ENCODE measurements at regions not wholly inside any gene's neighbourhood (a gene's known extent, or its start where the extent isn't known, plus 50 kb on each side); places are given as distances from the start of the nearest gene placed in this dataset.
"Not testable (repeated sequence)": the region's sequence is repeated elsewhere in the genome, so short reads cannot be mapped to it uniquely, and the experiment has no call there.

DNA sequence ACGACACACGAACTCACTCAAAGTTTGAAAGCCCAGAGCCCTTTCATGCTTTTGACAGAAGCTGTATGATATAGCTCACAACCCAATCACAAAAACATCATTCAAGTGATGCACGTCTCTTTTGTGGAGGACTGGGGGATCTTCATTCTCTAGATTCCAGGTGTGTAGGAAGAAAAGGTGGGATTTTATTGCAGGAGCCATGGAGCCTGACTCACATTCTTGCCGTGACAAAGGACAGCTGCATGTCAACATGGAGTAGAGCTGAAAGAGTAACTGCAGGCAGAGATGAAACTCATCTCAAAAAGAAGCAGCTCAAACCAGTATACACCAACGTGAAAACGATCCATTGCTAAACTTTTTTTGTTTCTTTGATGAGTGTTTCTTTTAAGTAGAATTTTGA lies 50.9 kb upstream of the PDE1A start:
- no peak for ATAC-seq
- DNase-seq (ENCODE audit: low spot score), result no peak
- intact Hi-C loops (cut with DNase I), result no loop called here

DNA sequence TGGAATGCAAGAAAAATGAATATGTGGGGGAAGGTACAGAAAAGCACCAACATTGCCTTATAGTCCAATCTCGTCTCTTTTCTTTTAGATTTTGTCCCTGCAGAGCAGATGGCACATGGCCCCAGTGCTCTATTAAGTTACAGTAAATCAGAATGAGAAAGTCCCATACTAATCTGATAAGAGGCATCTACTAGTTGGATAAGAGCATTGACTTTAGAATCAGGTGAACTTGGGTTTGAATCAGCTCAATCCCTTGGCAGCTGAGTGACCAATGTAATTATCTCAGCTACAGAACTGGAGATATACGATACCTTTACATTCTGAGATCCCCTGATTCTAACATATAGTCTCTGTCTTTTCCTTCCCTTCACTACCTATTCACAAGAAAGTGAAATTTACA lies 54.8 kb upstream of the PDE1A start:
- ATAC-seq (no peak), DNase-seq (ENCODE audit: low spot score) (no peak)
- intact Hi-C loops (cut with DNase I), result no loop called here

DNA sequence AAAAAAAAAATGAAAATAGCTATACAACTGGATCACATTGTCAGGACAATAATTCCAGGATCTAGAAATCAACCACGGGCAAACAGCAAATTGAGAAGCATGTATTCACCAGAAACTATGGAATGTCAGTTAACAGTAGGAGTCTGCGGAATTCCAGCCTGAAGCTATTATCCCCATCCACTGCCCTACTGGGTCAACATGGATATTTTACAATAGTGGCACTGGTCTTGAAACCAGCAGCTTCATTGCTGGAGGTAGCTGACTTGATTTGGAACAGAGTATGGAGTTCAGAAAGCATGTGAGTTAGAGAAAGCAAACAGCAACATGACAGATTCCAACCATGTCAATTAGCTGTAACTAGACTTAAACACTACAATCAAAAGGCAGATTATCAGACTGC lies 55.7 kb upstream of the PDE1A start:
- ATAC-seq (no peak), DNase-seq (ENCODE audit: low spot score) (no peak)
- intact Hi-C loops (cut with DNase I), result no loop called here

DNA sequence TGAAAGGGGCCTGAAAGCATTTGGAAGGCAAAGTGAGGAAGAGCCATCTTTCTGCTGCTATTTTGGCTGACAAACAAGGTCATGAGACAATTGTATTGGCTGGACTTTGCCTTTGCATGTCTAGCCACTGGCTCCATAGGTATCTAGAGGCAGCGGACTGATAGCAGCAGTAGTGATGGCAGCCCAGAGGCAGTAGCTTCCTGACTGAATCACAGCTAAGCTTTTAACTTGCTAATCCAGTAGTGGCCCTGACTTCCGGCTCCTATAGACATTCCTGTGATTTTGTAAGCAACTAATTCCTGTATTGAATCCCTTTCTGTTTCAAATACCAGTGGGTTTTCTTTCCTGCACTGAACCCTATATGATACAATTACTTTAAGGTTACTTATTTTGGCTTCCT lies 69.8 kb upstream of the PDE1A start:
- ATAC-seq (no peak), DNase-seq (ENCODE audit: low spot score) (no peak)
- intact Hi-C loops (cut with DNase I), result no loop called here

DNA sequence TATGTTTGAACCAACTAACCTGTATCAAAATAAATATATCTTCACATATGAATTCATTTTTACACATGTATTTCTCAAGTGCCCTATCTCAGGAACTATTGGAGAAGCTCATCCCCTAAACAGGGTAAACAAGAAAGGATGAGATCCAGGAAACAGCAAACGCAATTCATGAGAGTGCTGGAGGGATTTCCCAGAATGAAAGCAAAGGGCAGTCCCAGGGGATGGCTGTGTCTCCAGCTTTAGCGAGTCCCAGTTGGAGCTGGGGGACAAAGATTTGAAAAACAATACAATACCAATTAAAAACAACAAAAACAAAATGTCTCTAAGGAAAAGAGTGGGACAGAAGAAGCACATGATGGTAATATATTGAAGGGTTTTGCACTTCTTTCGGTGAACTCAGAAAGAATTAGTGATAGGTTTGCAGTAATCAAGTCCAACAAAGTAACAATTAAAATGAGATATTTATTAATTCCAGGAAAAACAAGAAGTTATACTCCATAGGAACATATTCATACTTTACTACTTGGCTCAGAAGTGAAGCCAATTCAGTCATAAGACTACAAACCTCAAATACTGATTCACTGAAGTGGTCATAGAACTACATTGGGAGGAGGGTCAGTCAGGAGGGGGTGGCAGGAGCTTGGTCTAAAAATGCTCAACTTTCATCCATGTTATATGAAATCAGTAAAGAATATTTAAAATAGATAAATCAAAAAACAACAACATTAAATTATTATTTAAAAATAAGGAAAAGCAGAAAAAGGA lies 73.1 kb upstream of the PDE1A start:
- no peak for DNase-seq (ENCODE audit: low spot score)

DNA sequence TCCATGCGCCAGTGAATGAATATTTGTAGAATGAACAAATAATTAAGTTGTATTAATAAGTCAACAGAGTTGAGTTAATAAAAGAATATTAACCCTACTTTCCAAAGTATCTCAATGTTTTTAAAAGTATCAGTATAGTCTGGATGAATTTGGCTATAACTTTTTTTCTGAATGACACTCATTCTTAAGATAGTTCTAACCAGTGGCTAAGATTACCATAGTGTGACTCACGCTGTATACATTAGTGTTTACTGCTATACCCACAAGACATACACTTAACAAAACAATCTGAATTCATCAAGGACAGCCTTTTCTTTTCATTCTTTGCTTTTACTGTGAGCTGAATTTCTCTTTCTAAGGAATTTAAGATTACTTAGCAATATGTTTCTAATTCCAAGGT lies 77.0 kb upstream of the PDE1A start:
- intact Hi-C loops (cut with DNase I), result no loop called here
- no peak for ATAC-seq
- DNase-seq (ENCODE audit: low spot score), result no peak

More for the DNA sequence above, 73.1 kb upstream of the PDE1A start:
- no peak for ATAC-seq
- intact Hi-C loops (cut with DNase I), result no loop called here

DNA sequence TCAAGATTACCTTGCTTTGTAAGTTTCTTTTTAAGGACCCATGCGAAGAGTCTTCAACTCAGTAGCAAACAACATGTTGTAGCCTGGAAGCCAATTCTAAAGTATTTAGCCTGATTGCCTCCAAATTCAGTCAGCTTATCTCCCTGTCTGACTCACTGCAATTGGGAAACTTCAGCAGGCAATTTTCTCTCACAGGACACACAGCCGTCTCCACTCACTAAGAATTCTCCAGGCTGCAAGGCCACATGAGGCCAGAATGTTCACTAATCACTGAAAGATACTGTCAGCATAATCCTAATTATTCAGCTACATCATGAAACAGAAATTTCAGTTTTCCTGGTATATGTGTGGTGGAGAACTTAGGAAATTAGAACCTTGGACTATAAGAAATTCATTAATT lies 78.1 kb upstream of the PDE1A start:
- DNase-seq (ENCODE audit: low spot score) (no peak), ATAC-seq (no peak)

DNA sequence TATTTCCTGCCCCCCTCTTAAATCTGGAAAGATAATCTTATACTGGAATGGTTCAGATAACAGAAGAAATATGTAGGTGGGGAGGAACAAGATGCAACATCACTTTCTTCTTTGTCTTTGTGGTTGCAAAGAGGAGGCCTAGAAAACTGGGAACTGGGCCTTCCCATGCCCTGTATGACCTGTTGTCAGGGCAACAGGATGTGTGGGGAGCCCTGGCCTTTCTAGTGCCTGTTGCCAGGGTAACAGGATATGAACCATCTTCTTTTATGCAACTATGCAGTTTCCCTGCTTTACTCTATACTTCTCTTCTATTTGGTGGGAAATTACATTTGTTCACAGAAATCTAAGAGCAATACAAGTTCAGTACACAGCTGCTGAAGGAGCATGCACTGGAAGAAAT lies 79.8 kb upstream of the PDE1A start:
- ATAC-seq (no peak), DNase-seq (ENCODE audit: low spot score) (no peak)
- intact Hi-C loops (cut with DNase I), result no loop called here

More for the DNA sequence above, 78.1 kb upstream of the PDE1A start:
- intact Hi-C loops (cut with DNase I), result no loop called here

DNA sequence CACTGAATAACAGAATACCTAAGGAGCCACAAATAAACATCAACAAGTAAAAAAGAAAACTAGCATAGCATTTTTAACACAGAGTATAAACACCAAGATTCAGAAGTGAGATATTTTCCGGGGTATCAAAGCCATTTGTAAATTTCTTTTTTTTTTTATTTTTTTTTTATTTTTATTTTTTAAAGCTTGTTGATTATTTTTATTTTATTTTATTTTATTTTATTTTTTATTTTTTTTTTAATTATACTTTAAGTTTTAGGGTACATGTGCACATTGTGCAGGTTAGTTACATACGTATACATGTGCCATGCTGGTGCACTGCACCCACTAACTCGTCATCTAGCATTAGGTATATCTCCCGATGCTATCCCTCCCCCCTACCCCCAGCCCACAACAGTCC lies 81.7 kb upstream of the PDE1A start:
- intact Hi-C loops (cut with DNase I); ATAC-seq; DNase-seq (ENCODE audit: low spot score): not testable (repeated sequence)

DNA sequence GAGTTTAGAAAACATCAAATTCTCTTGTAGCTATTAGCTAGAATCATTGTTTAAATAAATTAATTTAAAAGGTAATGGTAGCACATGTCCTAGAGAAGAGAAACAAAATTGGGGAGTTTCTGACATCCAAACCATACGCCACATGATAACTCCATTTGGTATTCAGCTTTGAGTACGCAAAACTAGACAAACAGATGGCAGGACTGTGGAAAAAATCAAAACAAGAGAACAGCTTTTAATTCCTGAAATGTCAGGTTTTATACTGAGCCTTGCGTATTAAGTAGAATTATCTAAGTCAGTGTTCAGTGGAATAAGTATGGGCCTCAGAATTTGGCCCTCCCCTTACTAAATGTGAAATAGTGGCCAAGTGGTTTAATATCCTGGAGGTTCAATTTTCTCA lies 82.4 kb upstream of the PDE1A start:
- DNase-seq (ENCODE audit: low spot score), result no peak
- intact Hi-C loops (cut with DNase I), result no loop called here

DNA sequence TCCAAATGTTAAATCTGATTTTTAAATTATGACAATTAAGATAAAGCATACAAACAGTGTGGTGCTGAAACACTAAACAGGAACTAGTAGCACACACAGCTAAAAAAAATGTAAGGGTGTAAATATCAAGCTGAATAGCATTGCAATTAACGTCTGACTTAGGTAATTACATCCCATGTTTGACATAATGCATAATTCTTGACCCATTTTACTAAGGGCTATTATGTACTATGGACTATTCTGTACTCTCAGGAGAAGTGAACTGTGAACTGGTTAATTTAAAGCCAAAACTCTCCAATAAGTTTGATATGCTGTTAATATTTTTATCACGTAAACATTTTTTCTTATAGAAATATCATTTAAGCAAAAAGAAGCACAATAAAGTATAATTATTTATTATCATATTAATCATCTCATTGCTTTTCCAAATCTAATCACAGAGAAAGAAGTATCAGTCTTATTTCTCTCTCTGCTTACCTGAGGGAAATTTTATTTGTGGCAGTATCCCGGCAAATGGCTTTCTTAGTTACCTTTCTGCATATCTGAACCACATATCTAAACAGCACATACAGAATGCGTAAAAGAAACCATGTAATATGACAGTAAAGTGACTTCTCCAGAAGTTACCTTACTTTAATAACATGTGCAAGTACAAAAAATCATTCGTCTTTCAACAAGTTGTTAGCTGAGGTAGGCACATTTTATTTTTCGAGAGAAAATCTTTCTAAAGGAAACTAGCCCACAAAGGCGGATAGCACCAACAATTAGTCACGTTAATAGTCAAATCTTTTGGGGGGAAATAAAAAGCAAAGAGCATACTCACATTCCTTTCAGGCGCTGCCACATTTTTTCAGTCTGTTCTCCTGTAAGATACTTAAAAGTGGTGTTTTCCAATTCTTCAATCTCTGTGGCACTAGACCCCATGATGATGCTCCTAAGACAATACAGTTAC lies 94.9 kb upstream of the PDE1A start:
- no peak for ATAC-seq
- intact Hi-C loops (cut with DNase I), result no loop called here
- DNase-seq (ENCODE audit: low spot score), result no peak

More for the DNA sequence above, 82.4 kb upstream of the PDE1A start:
- ATAC-seq, result no peak

DNA sequence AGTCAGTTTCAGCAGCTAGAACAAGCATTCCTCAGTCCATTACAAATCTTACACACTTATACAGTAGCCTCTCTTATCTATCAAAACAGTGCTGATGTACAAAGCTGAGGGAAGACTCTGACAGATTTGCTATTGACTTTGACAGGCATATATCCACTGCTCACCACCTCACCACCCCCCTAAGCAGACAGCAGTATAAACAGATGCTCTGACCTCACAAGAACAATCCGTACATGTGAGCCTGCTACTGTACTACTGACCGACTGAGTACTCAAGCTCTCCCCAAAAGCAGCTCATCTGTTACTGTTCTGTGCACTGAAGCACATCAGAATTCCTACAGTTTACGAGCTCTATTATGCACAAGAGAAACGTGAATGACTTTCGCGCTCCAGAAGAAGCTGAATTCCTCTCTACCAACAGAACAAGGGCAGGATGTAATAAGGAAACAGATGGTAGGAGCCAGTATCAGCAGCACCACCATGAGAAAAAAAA lies 95.6 kb upstream of the PDE1A start:
- DNase-seq (ENCODE audit: low spot score) (no peak), ATAC-seq (peak; percentile 44)
- intact Hi-C loops (cut with DNase I), result no loop called here

DNA sequence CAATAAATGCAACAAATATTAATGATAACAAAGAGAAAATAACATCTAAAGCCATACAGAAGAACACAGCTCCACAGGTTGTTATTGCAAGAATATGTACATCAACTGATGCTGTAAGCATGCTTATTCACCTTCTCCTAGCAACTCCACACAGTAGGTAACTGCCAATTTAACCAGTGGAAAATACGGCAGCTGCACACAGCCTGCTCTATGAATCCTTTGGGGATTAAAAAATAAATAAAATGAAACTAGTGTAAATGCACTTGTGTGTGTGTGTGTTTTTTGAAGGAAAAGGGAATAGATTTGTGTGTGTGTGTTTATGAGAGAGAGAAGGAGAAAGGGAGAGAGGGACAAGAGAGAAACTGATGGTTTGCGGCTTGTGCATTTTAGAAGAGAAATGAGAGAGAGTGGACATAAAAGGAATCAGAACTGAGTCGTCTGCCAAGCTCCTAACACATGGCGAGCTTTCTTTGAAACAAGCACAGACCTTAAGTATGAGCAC lies 96.2 kb upstream of the PDE1A start:
- intact Hi-C loops (cut with DNase I), result no loop called here
- ATAC-seq (peak; percentile 36), DNase-seq (ENCODE audit: low spot score) (no peak)

DNA sequence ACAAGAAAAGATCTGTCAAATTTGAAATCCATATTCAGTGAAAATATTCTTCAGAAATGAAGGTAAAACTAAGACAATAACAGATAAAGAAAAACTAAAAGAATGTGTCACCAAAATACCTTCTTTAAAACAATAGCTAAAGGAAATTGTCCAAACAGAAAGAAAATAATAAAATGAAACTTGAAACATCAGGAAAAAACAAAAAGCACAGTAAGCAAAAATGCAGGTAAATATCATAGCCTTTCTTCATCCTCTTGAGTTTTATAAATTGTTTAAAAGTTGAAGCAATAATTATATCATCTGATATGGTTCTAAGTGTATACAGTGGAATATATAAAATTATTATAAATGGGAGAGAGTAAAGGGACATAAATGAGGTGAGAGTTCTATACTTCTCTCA lies 103.8 kb upstream of the PDE1A start:
- DNase-seq (ENCODE audit: low spot score), result no peak
- ATAC-seq, result no peak
- intact Hi-C loops (cut with DNase I), result no loop called here

DNA sequence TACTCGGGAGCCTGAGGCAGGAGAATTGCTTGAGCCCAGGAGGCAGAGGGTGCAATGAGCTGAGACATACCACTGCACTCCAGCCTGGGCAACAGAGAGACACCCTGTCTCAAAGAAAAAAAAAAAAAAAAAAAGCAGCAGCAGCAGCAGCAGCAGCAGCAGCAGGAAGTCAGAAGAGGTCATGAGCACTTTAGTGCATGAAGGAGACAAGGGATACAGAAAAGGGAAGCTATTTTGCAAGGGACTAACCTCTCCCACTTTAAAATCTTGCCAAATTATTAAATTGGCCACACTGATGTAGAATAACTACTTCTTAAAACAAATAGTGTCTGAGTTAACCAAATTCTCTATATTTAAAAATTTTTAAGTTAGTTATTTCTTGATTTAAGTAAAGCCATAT lies 113.4 kb upstream of the PDE1A start:
- ATAC-seq (no peak), DNase-seq (ENCODE audit: low spot score) (no peak)
- intact Hi-C loops (cut with DNase I), result no loop called here

DNA sequence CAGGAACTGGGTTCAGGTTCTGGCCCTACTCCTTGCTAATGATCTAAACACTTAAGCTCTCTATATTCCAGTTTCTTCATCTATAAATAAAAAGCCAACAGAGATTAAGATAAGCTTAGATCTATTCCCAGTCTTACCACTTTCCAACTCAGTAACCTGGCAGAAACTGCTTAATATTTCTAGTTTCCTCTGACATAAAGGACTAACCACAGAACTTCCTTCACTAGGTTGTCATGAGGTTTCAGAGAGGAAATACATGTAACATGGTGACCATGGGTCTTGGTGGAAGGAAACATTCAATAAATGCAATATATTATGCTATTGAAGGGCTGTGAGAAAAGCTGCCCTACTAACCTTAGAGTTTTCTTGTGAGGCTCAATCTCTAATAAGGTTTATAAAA lies 114.4 kb upstream of the PDE1A start:
- DNase-seq (ENCODE audit: low spot score) (no peak), ATAC-seq (no peak)
- intact Hi-C loops (cut with DNase I), result no loop called here

DNA sequence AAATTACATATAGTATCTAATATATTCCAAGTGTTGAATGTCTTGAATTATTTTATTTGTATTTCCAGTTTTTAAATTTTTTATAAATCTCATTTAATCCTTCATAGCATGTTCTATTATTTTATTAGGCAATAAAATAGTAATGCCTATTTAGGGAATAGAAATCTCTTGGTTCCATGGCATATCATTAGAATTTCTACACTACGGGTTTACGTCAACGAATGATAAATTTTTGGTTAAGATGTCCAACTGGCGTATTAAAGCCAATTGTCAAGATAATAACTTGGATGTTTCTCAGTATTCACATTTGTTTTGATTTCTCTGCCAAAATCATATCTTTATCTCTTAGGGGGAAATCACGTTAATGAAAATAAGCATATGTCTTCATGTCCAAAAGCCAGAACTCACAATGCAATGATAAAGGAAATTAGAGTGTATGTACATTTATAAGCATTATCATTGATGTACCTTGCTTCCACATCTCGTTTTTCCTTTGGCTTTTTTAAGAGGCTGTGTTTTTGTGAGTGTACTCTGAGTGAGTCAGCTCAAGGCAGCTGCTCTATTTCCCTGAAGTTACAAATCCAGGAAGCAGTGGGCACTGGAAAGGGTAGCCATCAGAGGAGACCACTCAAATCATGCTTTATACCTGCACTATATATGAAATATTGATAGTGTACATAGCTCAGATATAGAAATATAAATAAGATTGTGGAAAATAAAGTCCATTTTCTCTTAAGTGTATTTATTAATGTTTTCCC lies 115.8 kb upstream of the PDE1A start:
- ATAC-seq (no peak), DNase-seq (ENCODE audit: low spot score) (no peak)
- intact Hi-C loops (cut with DNase I), result no loop called here

DNA sequence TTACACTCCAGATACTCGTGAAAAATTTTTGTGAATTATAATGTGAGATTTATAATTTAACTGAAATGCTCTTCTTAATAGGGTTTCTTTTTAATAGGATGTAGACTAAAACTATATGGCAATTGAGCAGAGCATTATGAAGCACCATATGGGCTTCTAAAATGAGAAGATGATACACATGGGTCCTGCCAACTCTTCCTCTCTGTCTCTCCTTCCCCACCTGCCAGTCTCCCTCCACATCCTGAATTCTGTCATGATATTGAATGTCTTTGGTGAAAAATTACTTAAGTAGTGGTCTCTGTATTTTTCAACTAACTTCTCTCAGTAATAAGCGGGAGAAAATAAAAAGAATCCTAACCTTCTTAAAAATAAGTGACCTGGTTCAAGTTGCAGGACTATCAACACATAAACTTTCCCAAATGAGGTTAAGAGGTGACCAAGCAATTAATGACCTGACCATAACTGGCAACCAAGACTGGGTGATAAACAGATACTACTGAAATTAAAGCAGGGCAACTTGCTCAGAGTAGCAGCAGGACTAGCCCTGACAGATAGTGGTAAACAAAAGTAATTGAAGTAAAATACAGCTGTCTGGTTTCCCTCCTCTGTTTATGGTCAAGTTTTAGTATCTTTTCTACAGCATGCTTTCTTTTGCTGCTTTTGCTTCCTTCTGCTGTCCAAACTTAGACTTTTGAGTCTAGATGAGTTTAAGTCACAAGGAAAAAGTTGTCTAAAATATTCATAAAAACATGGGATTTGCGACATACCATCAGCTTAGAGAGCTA lies 117.1 kb upstream of the PDE1A start:
- intact Hi-C loops (cut with DNase I), result no loop called here
- ATAC-seq, result no peak
- DNase-seq (ENCODE audit: low spot score), result no peak

Measured in sciatic nerve (tissue), 2 donors.